ENCODE measurements at regions not wholly inside any gene's neighbourhood (a gene's known extent, or its start where the extent isn't known, plus 50 kb on each side); places are given as distances from the start of the nearest gene placed in this dataset.
"Not testable (repeated sequence)": the region's sequence is repeated elsewhere in the genome, so short reads cannot be mapped to it uniquely, and the experiment has no call there.

DNA sequence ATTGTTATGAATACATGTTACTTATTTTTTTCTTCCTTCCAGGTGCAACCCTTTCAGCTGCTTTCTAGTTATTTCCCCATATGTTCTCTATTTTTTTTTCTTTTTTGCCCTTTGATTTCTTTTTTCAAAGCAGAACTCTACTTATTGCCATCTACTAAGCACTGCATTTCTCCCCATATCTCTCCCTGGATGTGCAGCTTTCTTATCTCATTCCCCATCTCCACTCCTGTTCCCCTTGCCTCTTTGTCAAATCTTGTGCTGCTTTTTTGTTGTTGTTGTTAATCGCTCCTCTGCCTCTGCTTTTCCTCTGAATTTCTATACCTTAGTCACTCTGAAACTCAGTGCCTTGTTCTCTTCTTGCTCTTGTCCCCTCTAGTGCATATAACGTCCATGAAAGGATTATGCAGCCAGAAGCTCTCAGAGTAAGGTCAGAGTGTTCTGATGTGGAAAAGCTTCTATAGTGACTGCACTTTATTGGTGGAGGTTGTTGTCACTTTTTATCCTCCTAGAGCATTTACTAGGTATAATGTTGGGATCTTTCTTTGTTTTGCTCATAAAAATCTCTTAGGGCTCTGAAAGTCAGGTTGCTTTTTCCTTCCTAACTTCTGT lies 51.1 kb upstream of the JADE1 start:
- DNase-seq = no peak

GRCh38 chr4:128757712-128758111 lies 51.8 kb upstream of the JADE1 start:
- DNase-seq = peak in 14 of 58 donors; percentile 0 to 17 (median 4)

GRCh38 chr4:128751354-128751753 lies 58.1 kb upstream of the JADE1 start:
- DNase-seq = no peak

DNA sequence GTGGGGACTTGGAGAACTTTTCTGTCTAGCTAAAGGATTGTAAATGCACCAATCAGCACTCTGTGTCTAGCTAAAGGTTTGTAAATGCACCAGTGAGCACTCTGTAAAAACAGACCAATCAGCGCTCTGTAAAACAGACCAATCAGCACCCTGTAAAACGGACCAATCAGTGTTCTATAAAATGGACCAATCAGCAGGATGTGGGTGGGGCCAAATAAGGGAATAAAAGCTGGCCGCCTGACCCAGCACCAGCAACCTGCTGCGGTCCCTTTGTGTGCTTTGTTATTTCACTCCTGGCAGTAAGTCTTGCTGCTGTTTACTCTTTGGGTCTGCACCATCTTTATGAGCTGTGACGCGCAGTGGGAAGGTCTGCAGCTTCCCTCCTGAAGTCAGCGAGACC lies 67.8 kb upstream of the JADE1 start:
- DNase-seq = not testable (repeated sequence)

- no peak for DNase-seq
Observed at GRCh38 chr4:128737098-128737513, 72.4 kb upstream of the JADE1 start.

GRCh38 chr4:128735714-128736113 lies 73.8 kb upstream of the JADE1 start:
- no peak for DNase-seq

- no peak for DNase-seq
Observed at GRCh38 chr4:128728190-128728589, 81.3 kb upstream of the JADE1 start.

- DNase-seq = no peak
Observed at GRCh38 chr4:128727658-128728057, 81.8 kb upstream of the JADE1 start.

- DNase-seq = no peak
Observed at GRCh38 chr4:128725405-128726055, 84.0 kb upstream of the JADE1 start.

GRCh38 chr4:128722911-128723310 lies 86.6 kb upstream of the JADE1 start:
- DNase-seq = no peak

DNA sequence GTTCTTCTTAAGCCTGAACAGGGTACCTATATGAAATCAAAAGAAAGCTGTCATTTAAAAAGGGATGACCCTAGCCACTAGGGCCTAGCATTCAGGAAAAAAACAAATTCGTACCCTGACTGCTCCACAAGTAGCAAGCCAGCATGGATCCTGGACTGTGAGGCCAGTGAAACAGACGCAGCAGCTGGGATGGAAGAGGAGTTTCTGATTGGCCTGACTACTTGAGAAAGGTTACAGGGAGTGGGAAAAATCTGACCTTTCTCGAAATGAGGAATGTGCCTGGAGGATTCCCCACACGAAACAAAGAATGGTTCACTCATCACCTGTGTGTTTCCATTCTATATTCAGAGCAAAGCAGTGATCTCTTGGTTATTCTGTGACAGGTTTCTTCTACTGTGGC lies 87.6 kb upstream of the JADE1 start:
- no peak for DNase-seq

DNA sequence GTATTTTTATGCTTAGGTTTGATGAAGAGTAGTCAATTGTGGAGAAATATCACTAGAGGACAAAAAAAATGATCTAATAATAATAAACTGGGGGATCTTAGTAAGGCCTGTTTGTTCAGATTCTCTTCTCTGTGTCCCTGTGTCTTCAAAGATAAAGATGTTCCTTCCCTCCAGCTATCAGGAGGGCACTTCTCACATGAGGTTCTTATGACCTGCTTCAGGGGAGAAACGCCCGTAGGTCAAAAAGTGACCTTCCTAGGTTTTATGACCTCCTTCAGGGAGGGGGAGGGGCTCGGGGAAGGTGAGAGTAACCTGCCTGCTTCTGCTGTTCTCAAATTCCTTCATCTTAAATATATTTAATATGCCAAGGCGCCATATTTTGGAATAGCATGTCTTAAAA lies 89.2 kb upstream of the JADE1 start:
- DNase-seq = no peak

- no peak for DNase-seq
Observed at GRCh38 chr4:128718768-128719167, 90.7 kb upstream of the JADE1 start.

- DNase-seq = peak in 18 of 58 donors; percentile 0 to 47 (median 4)
Observed at GRCh38 chr4:128716338-128716737, 93.2 kb upstream of the JADE1 start.

- DNase-seq = no peak
Observed at GRCh38 chr4:128715616-128716015, 93.9 kb upstream of the JADE1 start.

DNA sequence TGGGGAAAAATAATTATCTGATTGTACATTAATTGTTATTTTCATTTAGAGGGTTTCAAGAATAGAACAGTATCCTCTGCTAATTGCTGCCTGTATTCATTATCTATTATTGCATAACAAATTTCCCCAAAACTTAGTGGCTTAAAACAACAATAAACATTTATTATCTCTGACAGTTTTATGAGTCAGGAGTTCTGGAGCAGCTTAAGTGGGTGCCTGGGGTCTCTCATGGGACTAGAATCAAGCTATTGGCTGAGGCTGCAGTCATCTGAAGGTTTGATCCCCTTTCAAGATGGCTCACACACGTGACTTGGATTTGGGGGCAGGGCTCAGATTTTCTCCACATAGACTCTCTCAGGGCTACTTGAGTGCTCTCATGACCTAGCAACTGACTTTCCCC lies 98.1 kb upstream of the JADE1 start:
- DNase-seq = no peak

DNA sequence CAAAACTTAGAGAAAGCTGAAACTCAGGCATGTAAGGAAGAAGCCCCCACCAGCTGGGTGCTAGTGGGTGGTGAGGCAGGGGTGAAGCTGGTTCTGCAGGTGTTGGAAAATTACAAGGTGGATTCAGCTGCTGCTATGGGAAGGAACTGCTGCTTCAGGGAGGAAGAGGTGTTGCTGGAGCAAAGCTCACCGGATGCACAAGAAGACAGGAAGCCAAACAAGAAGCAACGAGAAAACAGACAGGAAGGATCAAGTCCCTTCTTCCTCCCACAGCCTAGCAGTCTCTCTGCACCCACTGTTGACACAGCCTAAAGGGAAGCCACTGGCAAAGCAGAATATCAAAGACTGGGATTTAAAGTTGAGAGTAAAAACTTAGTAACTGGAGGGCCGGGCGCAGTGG lies 100.2 kb upstream of the JADE1 start:
- DNase-seq = no peak

DNA sequence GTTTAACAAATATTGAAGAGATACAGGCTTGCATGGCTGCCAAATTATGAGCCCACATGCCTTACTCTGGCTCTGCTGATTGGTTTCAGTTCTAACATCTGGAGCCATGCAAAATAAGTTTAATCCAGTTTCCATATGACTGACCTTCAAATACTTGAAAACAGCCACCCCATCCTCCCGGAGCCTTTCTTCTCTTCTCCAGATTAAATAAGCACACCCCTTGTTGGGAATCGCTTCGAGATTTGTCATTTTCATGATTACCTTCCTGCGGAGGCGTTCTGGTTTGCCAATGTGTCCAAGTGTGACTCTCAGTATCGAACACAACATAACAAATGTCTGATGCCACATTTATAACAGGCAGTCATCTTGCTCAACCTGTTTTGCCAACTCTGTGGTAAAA lies 101.6 kb upstream of the JADE1 start:
- no peak for DNase-seq

GRCh38 chr4:128703948-128704347 lies 105.6 kb upstream of the JADE1 start:
- no peak for DNase-seq

DNA sequence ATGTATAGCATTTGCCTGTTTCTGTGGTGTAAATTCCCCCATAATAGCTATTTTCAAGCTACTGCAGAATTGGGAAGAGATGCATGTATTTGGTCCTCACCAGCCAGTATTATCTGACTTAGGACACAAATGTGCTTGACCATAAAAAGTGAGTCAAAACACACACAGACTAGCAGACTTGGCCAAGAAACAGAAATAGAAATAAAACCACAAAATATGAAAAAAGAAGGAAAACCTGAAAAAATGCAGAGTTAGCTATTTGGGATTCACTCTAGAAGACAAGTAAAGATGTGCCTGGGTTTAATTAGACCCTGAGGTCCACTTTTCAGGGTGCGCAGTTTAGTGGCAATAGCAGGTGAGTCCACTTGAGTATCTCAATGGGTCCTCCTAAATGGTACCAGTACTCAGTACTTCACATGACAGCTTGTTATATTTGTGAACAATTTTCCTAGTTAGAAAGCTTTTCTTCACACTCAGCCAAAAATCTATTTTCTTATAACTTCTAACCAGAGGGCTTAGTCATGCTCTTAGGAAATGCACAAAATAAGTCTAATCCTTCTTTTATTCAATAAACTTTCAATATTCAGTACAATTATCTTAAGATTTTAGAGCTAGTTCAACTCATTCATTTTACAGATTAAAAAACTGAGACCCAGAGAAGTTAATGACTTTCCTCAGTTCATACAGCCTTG lies 108.7 kb upstream of the JADE1 start:
- DNase-seq = no peak

- no peak for DNase-seq
Observed at GRCh38 chr4:128698386-128698785, 111.1 kb upstream of the JADE1 start.

- no peak for DNase-seq
Observed at GRCh38 chr4:128697323-128697722, 112.2 kb upstream of the JADE1 start.

- DNase-seq = no peak
Observed at GRCh38 chr4:128690011-128690410, 119.5 kb upstream of the JADE1 start.
